Urothelium cell line (cell line): ENCODE measurements at regions not wholly inside any gene's neighbourhood (a gene's known extent, or its start where the extent isn't known, plus 50 kb on each side); places are given as distances from the start of the nearest gene placed in this dataset.

ENCODE experiments used
- DNase-seq: peaks from one replicate; pipeline ENCODE4 v3.0.0; 2011; ENCODE audit warnings: low spot score, mixed read lengths
- FAIRE-seq: peaks from 2 replicates; lab custom pipeline; 2011; peaks lifted over from hg19 to GRCh38; lab: Jason Lieb, UNC

DNA sequence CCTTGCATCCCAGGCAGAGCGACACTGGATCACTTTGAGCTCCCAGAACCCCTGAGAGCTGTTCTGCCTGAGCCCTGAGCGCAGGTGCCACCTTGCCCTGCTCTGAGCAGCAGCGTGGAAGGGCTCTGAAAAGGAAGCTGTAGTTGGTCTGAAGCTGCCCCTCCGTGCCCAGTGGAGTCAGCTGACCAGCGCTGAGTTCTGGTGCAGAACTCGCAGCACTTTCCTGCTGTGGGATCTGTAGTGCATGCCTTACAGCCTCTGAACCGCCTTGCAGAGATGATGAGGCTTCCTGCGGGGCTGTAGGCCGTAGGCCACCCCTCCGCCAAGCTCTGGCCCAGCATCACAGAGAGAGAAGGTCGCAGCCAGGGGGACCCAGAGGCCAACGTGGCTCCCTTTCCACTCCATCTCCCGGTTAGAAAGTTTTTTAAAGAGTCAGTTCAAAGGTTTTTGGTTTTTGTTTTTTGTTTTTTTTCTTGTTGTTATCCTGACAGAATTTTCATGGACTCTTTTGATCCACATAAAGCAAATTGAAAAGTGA is 158.3 kb upstream of the CST7 start:
- no peak for DNase-seq
- no peak for FAIRE-seq

DNA sequence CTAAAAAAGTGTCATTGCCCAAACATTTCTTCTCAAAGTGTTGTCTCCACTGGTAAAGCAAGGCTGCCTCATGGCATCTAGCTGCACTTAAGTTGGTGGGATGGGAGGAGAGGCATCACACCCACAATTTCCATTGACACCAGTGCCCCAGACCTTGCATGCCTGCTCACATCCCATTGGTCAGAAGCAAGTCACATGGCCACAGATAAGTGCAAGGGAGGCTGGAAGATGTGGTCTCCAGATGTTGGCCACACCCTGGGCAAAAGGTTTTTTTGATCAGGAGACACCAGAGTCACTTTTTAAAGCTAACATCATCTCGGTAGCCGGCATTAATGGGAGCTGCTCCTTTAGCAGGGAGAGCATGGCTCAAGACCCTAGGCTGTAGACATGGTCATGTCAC is 157.1 kb upstream of the CST7 start:
- FAIRE-seq (no peak), DNase-seq (no peak)

DNA sequence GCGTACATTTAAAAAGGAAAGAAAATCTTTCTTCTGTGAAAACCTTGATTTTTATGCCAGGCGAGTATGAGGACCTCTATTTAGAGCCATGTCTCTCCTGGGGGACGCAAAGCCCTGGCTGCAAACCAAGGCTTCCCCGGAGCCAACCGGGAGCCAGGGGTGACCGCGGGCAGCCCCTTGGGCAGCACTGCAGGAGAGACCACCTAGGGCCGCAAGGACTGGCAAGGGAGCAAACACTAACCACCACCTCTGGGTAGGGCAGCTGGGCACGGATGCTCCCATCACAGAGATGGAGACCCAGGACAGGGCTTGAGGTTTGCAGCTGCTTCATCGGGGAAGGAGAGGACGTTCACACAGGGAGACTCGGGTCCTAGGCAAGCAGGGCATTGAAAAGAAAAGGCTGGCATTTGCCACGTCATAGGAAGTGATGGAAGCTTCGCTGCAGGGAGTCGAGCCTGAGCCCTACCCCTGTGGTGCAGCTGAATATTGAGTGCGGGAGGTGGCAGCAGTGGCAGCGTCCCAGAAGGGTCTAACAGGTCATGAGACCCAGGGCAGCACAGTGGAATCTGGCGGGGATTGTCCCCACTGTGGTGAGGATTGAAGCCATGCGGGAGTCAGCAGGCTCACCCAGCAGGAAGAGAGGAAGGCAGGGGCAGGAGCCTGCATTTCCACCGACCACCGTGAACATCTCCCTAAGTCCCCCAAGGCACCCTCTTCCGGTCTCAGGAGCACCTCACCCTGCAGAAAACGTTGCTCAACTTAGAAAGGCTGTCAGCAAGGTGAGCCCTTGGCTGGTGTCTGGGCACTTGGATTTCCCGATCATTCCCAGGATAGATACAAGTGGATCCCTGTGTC is 156.2 kb upstream of the CST7 start:
- DNase-seq (no peak), FAIRE-seq (no peak)

DNA sequence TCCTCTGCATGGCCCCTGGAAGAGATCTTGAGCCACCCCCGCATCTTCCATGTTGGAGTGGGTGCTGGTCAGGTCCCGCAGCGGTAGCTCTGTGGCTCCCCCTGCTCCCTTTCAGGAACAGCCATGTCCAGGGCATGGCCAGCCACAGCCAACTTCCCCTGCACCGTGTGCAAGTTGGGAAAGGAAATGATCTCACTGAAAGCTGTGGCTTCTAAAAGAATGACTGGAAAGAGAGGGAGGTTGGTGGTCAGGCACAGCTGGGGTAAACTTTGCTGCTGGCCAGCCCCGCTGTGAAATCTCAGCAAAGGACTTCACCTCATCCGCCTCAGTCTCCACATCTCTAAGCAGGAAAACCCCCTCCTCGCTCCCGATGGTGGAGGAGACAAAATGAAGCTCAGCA is 153.6 kb upstream of the CST7 start:
- DNase-seq (peak; percentile 54), FAIRE-seq (peak; percentile 27)

DNA sequence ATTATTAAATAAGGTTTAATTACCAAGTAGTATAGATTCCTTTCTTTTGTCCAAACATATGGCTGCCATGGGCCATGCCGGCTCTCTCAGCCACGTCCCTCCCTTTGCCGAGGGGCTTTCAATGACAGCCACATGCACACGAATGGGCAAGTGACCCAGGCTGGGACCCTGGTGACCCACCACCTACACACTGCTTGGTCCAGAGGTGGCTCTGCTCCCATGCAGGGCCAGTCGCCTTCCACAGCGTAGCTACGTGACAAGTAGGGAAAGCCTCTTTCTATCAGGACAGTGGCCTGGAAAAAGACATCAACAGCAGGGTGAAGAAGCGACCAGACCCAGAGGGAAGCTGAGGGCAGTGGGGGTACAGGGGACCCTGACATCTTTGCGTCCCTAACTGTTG is 152.8 kb upstream of the CST7 start:
- DNase-seq (no peak), FAIRE-seq (no peak)

DNA sequence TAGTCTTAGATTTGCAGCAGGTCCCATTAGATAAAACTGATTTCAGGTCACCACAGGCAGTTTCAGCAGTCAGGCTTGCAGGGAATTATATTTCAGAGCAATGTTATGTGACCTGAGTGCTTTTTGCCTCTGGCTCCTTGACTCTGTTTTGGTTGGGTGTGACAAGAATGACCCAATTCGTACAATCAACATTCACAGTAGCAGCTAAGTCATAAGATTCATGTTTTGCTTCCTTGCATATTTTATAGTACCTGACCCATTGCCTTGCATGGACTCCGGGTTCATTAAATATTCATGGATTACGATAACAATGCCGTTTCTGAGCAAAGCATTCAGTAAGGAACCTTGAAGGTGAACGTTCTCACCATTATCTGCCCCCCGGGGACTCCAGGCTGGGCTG is 152.0 kb upstream of the CST7 start:
- DNase-seq (no peak), FAIRE-seq (no peak)

DNA sequence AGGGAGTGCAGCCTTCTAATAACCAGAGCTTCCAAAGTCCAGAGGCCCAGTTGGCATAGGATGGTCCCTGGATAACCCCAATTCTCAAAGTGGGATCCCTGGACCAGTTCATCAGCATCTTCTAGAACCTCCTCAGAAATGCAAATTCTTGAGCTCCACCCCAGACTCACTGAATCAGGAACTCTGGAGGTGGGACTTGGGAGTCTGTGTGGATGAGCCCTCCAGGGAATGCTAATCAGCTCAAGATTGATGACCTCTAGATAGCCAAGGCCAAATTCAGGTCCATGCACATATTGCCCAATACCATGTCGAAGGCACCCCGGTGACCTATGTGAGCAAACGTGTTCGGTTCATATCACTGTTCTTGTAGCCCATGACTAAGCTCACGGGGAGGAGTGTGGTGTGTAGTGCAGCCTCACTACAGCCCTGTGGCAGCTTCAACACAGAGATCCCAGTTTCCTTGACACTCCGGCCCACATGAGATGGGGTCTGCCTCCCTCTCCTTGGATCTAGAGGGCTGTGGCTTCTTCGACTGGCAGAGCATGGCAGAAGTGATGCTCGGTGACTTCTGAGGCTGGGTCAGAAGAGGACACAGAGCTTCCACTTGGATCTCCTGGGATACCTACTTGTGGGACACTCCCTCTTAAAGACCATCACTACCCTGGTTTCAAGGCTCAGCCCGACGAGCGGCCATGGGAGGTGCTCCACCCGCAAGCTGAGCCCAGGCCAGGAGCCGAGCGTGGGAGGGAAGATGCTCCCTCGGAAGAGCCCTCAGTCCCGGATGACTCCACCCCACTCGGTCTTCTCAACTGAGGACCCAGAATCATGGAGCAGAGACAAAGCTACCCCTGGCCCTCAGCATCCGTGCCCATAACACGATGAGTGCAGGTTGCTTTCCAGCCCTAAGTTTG is 151.1 kb upstream of the CST7 start:
- no peak for FAIRE-seq

DNA sequence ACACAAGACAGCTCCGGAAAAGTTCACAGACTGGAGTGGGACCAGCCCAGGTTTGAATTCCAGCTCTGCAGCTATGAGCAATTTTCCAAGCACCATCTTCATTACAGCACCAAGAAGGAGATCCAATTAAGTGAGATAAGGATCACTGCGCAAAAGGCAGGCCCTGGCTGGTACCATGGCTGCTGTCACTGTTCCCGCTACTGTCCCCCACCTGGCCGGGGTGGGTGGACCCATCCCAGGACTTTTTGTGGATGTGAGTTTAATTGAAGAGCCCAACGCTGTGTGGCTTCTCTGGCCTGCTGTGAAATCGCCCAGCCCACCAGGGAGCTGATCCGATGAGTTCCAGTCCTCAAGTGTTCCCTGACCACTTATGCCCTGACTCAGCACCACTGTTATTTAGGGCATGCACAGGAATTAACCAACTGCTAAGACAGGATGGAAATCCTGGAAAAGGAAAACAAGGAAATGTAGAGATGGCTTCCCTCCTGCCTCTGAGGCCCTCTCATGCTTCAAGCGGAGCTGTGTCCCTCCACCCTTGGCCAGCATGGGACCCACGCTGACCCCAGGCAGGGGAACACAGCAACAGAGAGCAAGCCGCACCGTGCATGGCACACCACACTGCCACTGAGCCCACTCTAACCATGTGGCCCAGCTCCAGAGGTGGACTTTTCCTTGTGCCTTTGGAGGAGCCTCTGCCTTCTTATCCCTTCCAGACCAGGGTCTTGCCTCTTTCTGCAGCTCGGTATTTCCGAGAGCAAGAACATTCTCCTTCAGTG is 150.0 kb upstream of the CST7 start:
- FAIRE-seq (peak; percentile 44), DNase-seq (peak; percentile 27)

More for the DNA sequence above, 151.1 kb upstream of the CST7 start:
- DNase-seq, result no peak

DNA sequence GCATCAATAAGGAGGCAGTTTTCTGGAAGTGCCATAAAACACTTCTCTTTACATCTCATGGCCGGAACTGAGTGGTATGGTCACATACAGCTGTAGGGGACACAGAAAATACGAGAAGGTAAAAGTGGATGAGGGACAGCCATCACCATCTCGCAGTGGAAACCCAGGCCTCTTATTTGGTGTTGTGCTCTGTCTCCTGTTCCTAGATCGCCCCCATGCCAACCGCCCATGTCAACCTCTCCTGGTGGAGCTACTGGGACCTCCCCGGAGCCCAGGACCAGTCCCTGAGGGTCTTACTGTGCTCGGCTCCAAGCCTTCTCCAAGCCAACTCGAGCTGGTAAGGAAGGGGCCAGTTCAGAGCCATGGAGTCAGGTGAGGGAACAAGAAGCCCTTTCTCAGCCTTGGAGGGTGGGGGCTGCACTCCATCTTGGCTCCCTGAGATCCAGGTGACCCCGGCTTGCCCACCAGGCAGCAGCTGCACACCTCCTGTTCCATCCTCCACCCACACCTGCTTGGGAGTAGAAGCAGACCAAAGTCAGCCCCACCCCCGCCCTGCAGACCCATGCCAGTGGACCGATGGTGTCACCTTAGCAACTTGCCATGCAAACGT is 149.0 kb upstream of the CST7 start:
- DNase-seq, result no peak
- no peak for FAIRE-seq

DNA sequence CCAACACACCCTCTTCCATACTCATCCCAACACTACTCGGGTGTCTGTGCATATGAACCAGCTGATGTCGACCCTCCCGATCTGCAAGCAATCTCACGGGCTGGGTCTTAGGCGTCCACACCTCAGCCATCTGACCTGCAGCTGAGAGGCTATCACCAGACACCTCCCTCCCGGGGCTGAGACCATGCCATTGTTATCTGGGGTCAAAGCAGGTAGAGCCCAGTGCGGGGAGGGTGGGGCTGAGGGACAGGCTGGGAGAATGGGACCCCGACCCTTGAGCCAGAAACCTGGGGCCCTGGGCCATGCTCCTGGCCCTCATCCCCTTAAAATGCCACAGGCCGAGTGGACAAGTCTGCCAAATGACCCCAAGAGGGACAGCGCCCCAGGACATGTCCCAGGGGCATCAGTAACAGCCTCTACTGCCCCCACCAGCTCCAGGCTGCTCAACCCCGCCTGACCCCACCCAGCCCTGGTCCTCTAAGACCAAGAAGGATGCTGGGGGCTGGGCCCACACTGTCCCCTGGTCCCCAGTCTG is 146.7 kb upstream of the CST7 start:
- DNase-seq, result no peak
- no peak for FAIRE-seq

DNA sequence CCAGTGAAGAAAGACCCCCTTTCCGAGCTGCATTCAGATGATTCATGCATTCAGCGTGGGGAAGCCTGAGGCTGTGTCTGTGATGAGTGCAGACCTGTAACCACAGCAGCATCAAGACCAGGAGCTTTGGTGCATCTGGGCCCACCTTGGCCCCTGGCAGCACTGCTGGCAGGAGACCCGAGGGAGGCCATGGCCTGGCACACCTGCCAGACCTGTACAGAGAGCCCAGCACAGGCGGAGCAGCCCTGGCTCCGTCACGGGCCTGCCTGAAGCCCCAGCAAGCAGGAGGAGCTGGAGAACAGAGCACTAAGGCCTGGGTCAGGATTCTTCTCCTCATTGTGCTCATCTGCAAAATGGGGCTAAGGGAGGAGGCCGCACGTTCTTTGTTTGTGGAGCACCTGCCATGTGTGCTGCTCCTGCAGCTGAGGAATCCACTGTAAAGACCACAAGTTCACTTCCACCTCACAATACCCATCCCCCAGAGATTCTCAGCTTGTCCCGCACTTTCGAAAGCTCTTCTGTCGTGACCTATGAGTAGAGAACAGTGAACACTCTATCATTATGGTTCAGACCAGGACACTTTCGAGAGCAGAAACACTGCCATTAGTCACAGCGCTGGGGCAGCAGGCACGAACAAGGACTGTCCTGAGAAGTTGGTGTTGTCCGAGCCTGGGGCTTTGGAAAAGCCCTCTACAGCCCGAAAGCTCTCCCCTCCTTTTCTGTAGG is 144.4 kb upstream of the CST7 start:
- FAIRE-seq (no peak), DNase-seq (no peak)

DNA sequence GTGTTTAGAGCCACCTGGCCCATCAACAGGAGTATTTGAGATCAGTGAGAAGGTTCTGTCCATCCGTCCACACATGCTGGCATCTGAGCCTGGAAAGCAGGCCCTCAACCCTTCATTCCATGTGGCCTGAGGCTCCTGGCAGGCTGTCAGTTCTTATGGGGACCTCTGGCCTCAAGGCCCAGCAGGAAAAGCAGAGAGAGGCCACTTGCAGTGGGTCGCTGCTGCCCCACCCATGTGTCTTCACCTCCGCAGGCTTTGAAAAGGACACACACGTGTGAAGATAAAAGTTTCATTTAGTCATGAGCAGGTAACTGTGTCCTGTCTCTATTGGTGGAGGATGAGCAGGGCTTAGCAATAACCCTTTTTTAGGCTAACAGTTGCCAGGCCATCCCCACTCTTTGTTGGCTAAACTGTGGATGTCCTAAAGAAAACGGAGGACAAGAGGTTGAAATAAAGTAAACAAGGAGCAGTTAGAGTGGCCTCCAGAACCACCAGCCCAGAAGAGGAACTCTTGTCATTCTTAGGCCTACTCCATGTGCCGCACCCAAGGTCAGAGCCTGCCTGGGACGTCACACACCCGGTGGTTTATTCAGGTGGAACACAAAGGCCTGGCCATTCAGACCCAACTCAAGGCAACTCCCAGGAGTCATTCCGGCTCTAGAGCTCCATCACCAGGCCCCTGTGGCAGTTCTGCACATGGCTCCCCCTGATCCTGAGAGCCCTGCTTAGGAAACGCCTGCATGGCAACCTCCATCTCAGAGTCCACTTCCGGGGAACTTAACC is 143.4 kb upstream of the CST7 start:
- FAIRE-seq (no peak), DNase-seq (no peak)

DNA sequence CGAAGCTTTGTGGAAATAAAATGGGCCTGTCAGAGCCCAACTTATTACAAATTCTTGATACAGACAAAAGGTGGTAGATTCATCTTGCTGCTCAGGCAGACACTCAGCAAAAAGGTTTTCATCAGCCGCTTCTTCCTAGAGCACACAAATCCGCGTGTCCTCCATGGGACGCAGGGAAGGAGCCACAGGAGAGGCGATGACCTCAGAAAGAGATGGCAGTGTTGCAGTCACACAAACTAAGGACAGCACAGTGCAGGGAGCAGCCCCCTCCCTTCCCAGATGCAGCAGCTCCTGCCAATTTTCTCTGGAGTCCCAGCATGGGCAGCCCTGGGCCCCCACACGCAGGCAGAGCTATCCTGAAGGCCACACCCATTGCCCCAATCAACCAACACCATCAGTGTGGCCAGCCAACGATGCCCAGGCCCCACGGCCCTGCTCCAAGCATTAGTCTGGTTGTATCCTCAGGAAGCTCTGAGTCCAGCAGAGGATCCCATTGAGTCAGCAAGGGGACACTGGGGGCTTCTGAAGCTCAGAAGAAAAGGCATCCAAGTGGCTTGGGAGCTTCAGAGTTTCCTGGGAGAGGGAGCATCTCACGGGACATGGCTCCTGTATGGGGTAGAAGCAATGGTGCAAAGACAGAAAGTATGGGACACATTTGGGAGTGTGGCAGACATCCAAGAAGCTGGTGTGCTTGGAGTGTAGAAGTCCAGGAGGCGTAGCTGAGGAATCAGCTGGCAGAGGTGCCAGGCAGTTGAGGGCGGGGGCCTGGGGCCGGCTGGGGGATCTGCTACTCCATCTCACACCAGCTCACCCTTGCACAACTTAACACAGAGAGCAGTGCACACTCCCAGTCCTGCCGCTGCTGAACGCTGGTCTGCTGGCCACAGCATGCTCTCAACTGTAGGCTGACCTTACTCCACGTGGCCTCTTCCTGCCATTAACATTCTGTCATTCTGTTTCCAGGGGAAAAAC is 142.1 kb upstream of the CST7 start:
- DNase-seq (no peak), FAIRE-seq (no peak)

DNA sequence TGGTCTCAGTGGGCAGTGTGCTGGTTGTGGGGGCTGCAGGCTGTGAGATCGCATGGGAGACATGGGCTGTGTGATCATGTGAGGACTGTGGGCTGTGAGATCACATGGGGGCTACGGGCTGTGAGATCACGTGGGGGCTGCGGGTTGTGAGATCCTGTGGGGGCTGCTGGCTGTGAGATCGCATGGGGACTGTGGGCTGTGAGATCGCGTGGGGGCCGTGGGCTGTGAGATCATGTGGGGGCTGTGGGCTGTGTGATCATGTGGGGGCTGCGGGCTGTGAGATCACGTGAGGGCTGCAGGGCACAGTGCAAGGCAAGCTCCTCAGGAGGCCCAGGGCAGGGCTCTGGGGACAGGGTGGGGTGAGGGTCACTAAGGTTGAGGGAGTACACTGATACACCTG is 140.5 kb upstream of the CST7 start:
- FAIRE-seq (no peak), DNase-seq (no peak)

DNA sequence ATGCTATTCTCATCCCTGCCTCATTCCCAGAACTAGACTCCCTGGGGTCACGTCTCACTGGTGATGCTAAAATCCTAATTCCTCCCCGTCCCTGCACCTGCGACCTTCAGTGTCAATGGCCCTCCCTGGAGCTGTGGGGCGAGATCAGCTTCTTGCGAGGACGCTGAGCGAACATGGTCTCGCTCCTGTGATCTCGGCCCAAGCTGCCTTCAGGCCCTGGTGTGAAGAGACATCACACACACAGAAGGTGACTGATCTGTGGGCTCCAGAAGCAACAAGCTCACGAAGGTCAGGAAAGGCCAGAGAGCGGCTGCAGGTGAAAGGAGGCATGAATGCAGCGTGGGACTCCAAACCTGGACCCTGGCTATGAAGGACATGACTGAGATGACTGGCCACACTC is 139.5 kb upstream of the CST7 start:
- FAIRE-seq (no peak), DNase-seq (no peak)

DNA sequence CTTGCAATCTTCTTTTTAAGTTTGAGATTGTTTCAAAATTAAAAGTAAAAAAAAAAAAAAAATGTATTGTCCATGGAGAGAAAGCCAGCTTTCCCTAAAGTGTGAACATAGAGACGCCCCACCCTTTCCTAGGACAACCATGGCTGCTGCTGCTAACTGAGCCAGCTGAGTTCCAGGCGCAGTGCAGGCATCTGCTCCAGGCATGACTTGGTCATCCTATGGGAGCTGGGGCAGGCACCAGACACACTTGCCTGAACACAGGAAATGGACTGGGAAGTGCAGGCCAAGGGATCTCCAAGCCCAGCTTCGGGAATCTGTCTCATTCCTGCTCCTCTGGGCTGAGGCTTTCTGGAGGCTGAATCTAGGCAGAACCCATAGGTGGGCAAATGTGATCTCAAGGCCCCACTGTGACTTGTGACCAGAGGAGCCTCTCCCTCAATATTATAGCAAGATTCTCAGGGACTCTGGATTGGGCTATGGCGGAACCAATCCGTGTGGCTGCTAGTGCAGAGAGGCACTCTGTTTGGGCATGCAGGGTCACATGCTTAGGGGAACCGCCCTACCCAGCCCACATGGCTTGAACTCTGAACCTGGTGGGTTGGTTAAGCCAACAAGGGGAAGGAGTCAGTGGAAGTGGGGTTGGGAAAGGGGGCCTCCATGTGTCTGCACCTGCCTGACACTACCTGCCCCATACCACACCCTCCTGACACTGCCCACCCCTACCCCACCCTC is 138.2 kb upstream of the CST7 start:
- no peak for DNase-seq

DNA sequence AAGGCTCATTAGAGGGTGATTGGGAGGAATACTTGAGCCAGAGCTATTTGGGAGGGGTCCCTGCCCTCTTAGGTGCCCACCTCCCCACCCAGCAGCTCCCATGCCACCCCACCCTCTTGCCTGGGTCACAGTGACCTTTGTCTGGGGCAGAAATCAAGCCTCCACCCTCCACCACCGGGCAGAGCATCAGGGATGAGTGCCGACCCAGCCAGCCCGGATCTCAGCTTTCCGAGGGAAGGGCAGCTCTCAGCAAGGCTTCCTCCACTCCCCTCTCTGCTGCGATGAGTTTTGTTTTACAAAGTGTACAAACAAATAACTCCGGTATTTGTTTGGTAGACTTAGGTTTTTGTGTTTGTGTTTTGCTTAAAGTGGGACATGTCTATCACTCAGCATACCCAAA is 136.7 kb upstream of the CST7 start:
- DNase-seq, result no peak
- FAIRE-seq, result no peak

More for the DNA sequence above, 138.2 kb upstream of the CST7 start:
- no peak for FAIRE-seq
